Endothelial cell of umbilical vein (primary cell): ENCODE measurements at regions not wholly inside any gene's neighbourhood (a gene's known extent, or its start where the extent isn't known, plus 50 kb on each side); places are given as distances from the start of the nearest gene placed in this dataset.

Source experiments
- BruUV-seq: library from RNA; stranded (reverse); fragments of 400-500 nt; replicated peaks from 2 replicates; lab custom pipeline; 2021; lab: Mats Ljungman, UMichigan
- CTCF ChIA-PET: fragments of 300-600, 350-600 bp; sonication (Branson Sonifier 250); formaldehyde crosslinking; loops from one replicate; lab custom pipeline; 2021; ENCODE audit warnings: antibody characterized with exemption, inconsistent platforms; lab: Charles Lee
- POLR2A ChIA-PET: fragments of 300-600, 350-600 bp; sonication (Branson Sonifier 250); formaldehyde crosslinking; loops from one replicate; lab custom pipeline; 2021; ENCODE audit warnings: antibody characterized with exemption, inconsistent platforms; lab: Charles Lee
- DNase-seq: peaks from one replicate; pipeline ENCODE4 v3.0.0-alpha.2; 2011; ENCODE audit warnings: low read depth, low spot score
- FAIRE-seq: peaks from 2 replicates; lab custom pipeline; 2011; peaks lifted over from hg19 to GRCh38; lab: Jason Lieb, UNC
- H2AFZ ChIP-seq: 2 replicates; pipeline ENCODE4 v1.6.0; 2012; ENCODE audit warnings: low read depth, low read length, control low read depth, inconsistent platforms
- H3K27ac ChIP-seq: 2 replicates; pipeline ENCODE4 v1.5.1; 2011; ENCODE audit warnings: low read depth, mild to moderate bottlenecking, control low read depth, low read length, moderate library complexity; ENCODE audit not compliant: insufficient read depth
- H3K27me3 ChIP-seq, 2 experiments: 2 replicates each; pipeline versions ENCODE4 v1.6.0 to v1.6.1; 2011; ENCODE audit warnings: low read length in 2 of 2, mixed read lengths in 1 of 2; ENCODE audit not compliant: control insufficient read depth in 2 of 2, insufficient read depth in 2 of 2
- H3K36me3 ChIP-seq, 2 experiments: 2 replicates in 1 of 2; 3 replicates in 1 of 2; pipeline ENCODE4 v1.5.1; 2011; ENCODE audit warnings: low read length in 2 of 2, mild to moderate bottlenecking in 1 of 2, moderate library complexity in 1 of 2; ENCODE audit not compliant: control insufficient read depth in 2 of 2, insufficient read depth in 2 of 2; ENCODE audit errors: extremely low read depth in 1 of 2
- H3K4me1 ChIP-seq: 3 replicates; pipeline ENCODE4 v1.5.1; 2011; ENCODE audit warnings: mild to moderate bottlenecking, low read length; ENCODE audit not compliant: control insufficient read depth, insufficient read depth; ENCODE audit errors: extremely low read depth
- H3K4me2 ChIP-seq: 2 replicates; pipeline ENCODE4 v1.6.1; 2011; ENCODE audit warnings: low read length, control low read depth, mixed read lengths; ENCODE audit not compliant: insufficient read depth
- H3K4me3 ChIP-seq, 3 experiments: fragments of 200-600 bp in 1 of 3; sonication (generic), shearing (Covaris generic) in 1 of 3; replicated peaks in 1 of 3; 2 replicates each; pipeline ENCODE4 v1.5.1; 2011 to 2016; ENCODE audit warnings: control low read depth in 3 of 3, low read length in 3 of 3, mild to moderate bottlenecking in 2 of 3, inconsistent platforms in 1 of 3, low read depth in 1 of 3, moderate library complexity in 1 of 3; ENCODE audit not compliant: insufficient read depth in 1 of 3
- H3K79me2 ChIP-seq: 2 replicates; pipeline ENCODE4 v1.6.0; 2012; ENCODE audit warnings: low read length, inconsistent platforms; ENCODE audit not compliant: control insufficient read depth, insufficient read depth
- H3K9ac ChIP-seq: replicated peaks from 2 replicates; pipeline ENCODE3; 2011; ENCODE audit warnings: low read length, control low read depth; ENCODE audit not compliant: insufficient read depth; ENCODE audit errors: extremely low read depth
- H3K9me1 ChIP-seq: replicated peaks from 3 replicates; pipeline ENCODE4 v1.6.0; 2011; ENCODE audit warnings: mild to moderate bottlenecking, low read length; ENCODE audit not compliant: control insufficient read depth, insufficient read depth; ENCODE audit errors: extremely low read depth
- H3K9me3 ChIP-seq: replicated peaks from 2 replicates; pipeline ENCODE4 v1.5.1; 2012; ENCODE audit warnings: low read length, inconsistent platforms; ENCODE audit not compliant: control insufficient read depth, insufficient read depth
- H4K20me1 ChIP-seq: replicated peaks from 2 replicates; pipeline ENCODE3; 2011; ENCODE audit warnings: mild to moderate bottlenecking, low read length; ENCODE audit not compliant: control insufficient read depth, insufficient read depth; ENCODE audit errors: extremely low read depth
- EZH2 ChIP-seq: IDR thresholded peaks from 2 replicates; pipeline ENCODE4 v1.6.1; 2012; ENCODE audit warnings: borderline replicate concordance, low read depth, mild to moderate bottlenecking, moderate library complexity, low read length, inconsistent platforms; ENCODE audit not compliant: severe bottlenecking
- FOS ChIP-seq: IDR thresholded peaks from 2 replicates; pipeline ENCODE4 v1.6.1; 2011; ENCODE audit warnings: mild to moderate bottlenecking, low read length, moderate library complexity, borderline replicate concordance; ENCODE audit not compliant: insufficient read depth
- GATA2 ChIP-seq: IDR thresholded peaks from 2 replicates; pipeline ENCODE4 v1.7.0; 2011; ENCODE audit warnings: low read depth, mild to moderate bottlenecking, moderate library complexity, mixed read lengths, low read length; ENCODE audit not compliant: insufficient read length, insufficient read depth
- MYC ChIP-seq: IDR thresholded peaks from one replicate; pipeline ENCODE4 v1.6.1; 2011; ENCODE audit warnings: mild to moderate bottlenecking, low read depth, low read length
- POLR2A ChIP-seq: IDR thresholded peaks from 2 replicates; pipeline ENCODE4 v1.6.1; 2012; ENCODE audit warnings: low read depth, mild to moderate bottlenecking, control low read depth, low read length
- POLR2AphosphoS5 ChIP-seq: IDR thresholded peaks from 2 replicates; pipeline ENCODE4 v1.6.1; 2012; ENCODE audit warnings: low read depth, mild to moderate bottlenecking, control low read depth, low read length, moderate library complexity; ENCODE audit not compliant: insufficient read depth
- dilution Hi-C: fragments of 300-500 bp; cut with MboI; formaldehyde crosslinking; loops from one replicate; pipeline ENCODE4 v1.15.0; 2019; ENCODE audit warnings: low sequenced_read_pairs; ENCODE audit not compliant: extremely low pct_ligation_motif_present
- intact Hi-C: fragments of 100-400 bp; cut with micrococcal nuclease; formaldehyde crosslinking; loops from one replicate; pipeline ENCODE4 v1.10.0; 2022
- TF ChIP-seq, protein P1 (sequence below), 2 donors: IDR thresholded peaks; 1 replicate in 1 of 2; 2 replicates in 1 of 2; pipeline ENCODE4 v1.5.1; 2011; ENCODE audit warnings: low read length in 2 of 2, mild to moderate bottlenecking in 2 of 2, moderate library complexity in 2 of 2, control low read depth in 1 of 2, inconsistent platforms in 1 of 2, low read depth in 1 of 2; ENCODE audit not compliant: insufficient read depth in 1 of 2; ENCODE audit errors: extremely low read depth in 1 of 2
- TF ChIP-seq, protein P2 (sequence below): IDR thresholded peaks from 2 replicates; pipeline ENCODE4 v1.6.1; 2011; ENCODE audit not compliant: insufficient read depth, insufficient read length

DNA sequence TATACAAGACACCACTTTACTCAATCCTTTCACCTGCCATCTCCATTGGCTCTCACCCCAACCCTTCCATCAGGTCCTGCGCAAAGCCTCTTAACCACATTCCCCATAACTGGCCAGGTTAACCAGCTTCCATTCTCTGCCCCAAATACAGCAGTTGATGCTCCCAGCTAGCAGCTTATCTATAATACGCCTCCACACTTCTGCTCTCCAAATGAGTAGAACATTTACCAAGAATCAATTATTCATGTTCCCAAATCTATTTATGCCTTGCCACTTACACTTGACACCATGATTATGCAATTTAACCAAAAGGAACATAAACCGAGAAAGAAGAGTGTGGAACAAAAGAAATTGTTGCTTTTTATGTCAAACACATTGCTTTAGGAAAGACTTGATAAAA, 103.7 kb upstream of the TPM1 start:
- intact Hi-C loops = no loop called here
- Histone ChIP-seq H3K27me3 (no peaks in the 10 kb centered on the region), H3K9me1 (no peaks in the 10 kb centered on the region), H3K9ac (no peak overlapping the region), H3K4me1 (no peaks in the 10 kb centered on the region), H3K4me3 (no peak overlapping the region), H3K9me3 (no peaks in the 10 kb centered on the region), H3K36me3 (no peaks in the 10 kb centered on the region), H3K79me2 (no peaks in the 10 kb centered on the region), H3K4me2 (no peak overlapping the region), H2AFZ (no peak overlapping the region), H4K20me1 (no peaks in the 10 kb centered on the region), H3K27ac (no peak overlapping the region)
- no peak for TF ChIP-seq MYC
- no peak for TF ChIP-seq POLR2A
- TF ChIP-seq POLR2AphosphoS5 = no peak
- TF ChIP-seq, protein P1, sequence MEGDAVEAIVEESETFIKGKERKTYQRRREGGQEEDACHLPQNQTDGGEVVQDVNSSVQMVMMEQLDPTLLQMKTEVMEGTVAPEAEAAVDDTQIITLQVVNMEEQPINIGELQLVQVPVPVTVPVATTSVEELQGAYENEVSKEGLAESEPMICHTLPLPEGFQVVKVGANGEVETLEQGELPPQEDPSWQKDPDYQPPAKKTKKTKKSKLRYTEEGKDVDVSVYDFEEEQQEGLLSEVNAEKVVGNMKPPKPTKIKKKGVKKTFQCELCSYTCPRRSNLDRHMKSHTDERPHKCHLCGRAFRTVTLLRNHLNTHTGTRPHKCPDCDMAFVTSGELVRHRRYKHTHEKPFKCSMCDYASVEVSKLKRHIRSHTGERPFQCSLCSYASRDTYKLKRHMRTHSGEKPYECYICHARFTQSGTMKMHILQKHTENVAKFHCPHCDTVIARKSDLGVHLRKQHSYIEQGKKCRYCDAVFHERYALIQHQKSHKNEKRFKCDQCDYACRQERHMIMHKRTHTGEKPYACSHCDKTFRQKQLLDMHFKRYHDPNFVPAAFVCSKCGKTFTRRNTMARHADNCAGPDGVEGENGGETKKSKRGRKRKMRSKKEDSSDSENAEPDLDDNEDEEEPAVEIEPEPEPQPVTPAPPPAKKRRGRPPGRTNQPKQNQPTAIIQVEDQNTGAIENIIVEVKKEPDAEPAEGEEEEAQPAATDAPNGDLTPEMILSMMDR (IDR thresholded peaks at IDR 0.05; ENCODE audit: extremely low read depth in 1 of 2, insufficient read depth in 1 of 2, low read depth in 1 of 2, low read length in 2 of 2) = no peak
- TF ChIP-seq, protein P2, sequence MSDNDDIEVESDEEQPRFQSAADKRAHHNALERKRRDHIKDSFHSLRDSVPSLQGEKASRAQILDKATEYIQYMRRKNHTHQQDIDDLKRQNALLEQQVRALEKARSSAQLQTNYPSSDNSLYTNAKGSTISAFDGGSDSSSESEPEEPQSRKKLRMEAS = no peak
- no peak for TF ChIP-seq FOS
- no peak for TF ChIP-seq EZH2
- TF ChIP-seq GATA2 = no peak
- dilution Hi-C loops = no loop called here
- DNase-seq = no peak
- FAIRE-seq = no peak
- ChIA-PET CTCF (interaction anchor here (2.5 to 3.5 kb wide), 2 partner anchors 10 to 11 kb away, joined by 8 to 10 read pairs; no protein-coding TSS in a partner anchor), POLR2A (no interaction called here)
- BruUV-seq = no TSS peak
